ENCODE measurements at regions not wholly inside any gene's neighbourhood (a gene's known extent, or its start where the extent isn't known, plus 50 kb on each side); places are given as distances from the start of the nearest gene placed in this dataset.

GRCh38 chr7:32250471-32251260 is 180.5 kb upstream of the PDE1C start:
- DNase-seq (ENCODE audit: low spot score), result no peak
- ChIA-PET CTCF (no interaction called here), POLR2A (ENCODE audit: low non-redundant PET) (no interaction called here)
- TF ChIP-seq CTCF (conservative IDR thresholded peaks at IDR 0.05; ENCODE audit: low read depth), result no peak
- H3K27ac ChIP-seq, result no peak overlapping the region

- POLR2A ChIA-PET (ENCODE audit: low non-redundant PET), result no interaction called here
- H3K27ac ChIP-seq, result no peak overlapping the region
- TF ChIP-seq CTCF (conservative IDR thresholded peaks at IDR 0.05; ENCODE audit: low read depth), result no peak
- DNase-seq (ENCODE audit: low spot score), result no peak
- CTCF ChIA-PET, result no interaction called here
Measured at GRCh38 chr7:32250003-32250402, 179.8 kb upstream of the PDE1C start.

- no peak for TF ChIP-seq CTCF (conservative IDR thresholded peaks at IDR 0.05; ENCODE audit: low read depth)
- ChIA-PET POLR2A (ENCODE audit: low non-redundant PET) (no interaction called here), CTCF (no interaction called here)
- H3K27ac ChIP-seq, result no peak overlapping the region
- DNase-seq (ENCODE audit: low spot score), result no peak
Measured at GRCh38 chr7:32248522-32248921, 178.3 kb upstream of the PDE1C start.

- no peak overlapping the region for H3K27ac ChIP-seq
- CTCF ChIA-PET, result no interaction called here
- DNase-seq (ENCODE audit: low spot score), result no peak
- POLR2A ChIA-PET (ENCODE audit: low non-redundant PET), result no interaction called here
- no peak for TF ChIP-seq CTCF (conservative IDR thresholded peaks at IDR 0.05; ENCODE audit: low read depth)
Measured at GRCh38 chr7:32244806-32245345, 174.7 kb upstream of the PDE1C start.

GRCh38 chr7:32243687-32244290 is 173.6 kb upstream of the PDE1C start:
- no peak overlapping the region for H3K27ac ChIP-seq
- TF ChIP-seq CTCF (conservative IDR thresholded peaks at IDR 0.05; ENCODE audit: low read depth), result no peak
- CTCF ChIA-PET, result interaction anchor here (0.5 to 0.6 kb wide), 2 partner anchors 45 to 1033 kb away, joined by 3 read pairs; no protein-coding TSS in a partner anchor
- DNase-seq (ENCODE audit: low spot score), result no peak
- POLR2A ChIA-PET (ENCODE audit: low non-redundant PET), result no interaction called here

- ChIA-PET POLR2A (ENCODE audit: low non-redundant PET) (no interaction called here), CTCF (no interaction called here)
- DNase-seq (ENCODE audit: low spot score), result no peak
- H3K27ac ChIP-seq, result no peak overlapping the region
- no peak for TF ChIP-seq CTCF (conservative IDR thresholded peaks at IDR 0.05; ENCODE audit: low read depth)
Measured at GRCh38 chr7:32242436-32242835, 172.2 kb upstream of the PDE1C start.
